Activated CD4-positive, alpha-beta T cell treated with anti-CD3 and anti-CD28 coated beads, Interleukin-10, Interleukin-2, amounts not matched to agents 100 ng/mL and 50 ng/mL, durations not matched to agents 16 hours and 8 hours (primary cell): ENCODE measurements at regions not wholly inside any gene's neighbourhood (a gene's known extent, or its start where the extent isn't known, plus 50 kb on each side); places are given as distances from the start of the nearest gene placed in this dataset.
"Not testable (repeated sequence)": the region's sequence is repeated elsewhere in the genome, so short reads cannot be mapped to it uniquely, and the experiment has no call there.

Source experiments
- DNase-seq: peaks from one replicate; pipeline ENCODE4 v3.0.0-alpha.2; 2020

GRCh38 chr6:76495909-76496308, 423.4 kb upstream of the IMPG1 start:
- no peak for DNase-seq

DNA sequence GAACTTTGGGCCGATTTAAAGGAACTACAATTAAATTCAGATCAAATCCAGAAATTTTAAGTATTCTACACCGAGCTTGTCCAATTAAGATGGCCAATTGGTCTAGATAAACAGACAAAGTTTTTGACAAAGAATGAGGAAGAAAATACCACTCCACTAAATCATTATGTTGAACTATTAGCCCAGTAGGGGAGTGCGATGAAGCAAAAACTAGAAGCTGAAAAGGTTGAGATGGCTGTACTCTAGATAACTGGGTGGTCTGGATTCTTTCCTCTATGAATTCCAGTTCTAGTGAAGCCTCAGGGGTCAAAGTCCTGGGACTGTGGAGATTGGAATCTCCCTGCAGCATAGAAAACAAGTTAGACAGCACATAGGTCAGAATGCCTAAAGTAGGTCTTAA, 418.9 kb upstream of the IMPG1 start:
- DNase-seq, result not testable (repeated sequence)

- DNase-seq, result no peak
Measured at GRCh38 chr6:76490456-76490855, 418.0 kb upstream of the IMPG1 start.

DNA sequence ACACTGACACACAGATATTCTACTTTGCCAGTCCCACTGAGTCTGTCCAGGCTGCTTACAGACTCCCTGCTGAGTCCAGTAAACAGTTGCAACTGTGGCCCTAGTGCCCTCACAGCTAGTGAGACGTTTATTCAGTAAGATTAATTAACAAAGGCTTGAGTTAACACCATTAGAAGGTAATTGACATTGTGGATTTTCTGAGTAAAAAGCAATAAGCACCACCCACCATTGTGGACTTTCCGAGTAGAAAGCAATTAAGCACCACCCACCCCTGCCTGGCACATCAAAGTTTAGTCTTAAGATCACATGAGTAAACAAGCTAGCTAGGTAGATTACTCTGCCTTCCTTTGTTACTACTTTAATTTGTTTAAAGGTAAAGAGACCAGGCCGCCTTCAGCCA, 408.6 kb upstream of the IMPG1 start:
- no peak for DNase-seq

- no peak for DNase-seq
Measured at GRCh38 chr6:76472858-76473257, 400.4 kb upstream of the IMPG1 start.

GRCh38 chr6:76466286-76466685, 393.8 kb upstream of the IMPG1 start:
- DNase-seq, result no peak

- no peak for DNase-seq
Measured at GRCh38 chr6:76465410-76465809, 392.9 kb upstream of the IMPG1 start.

DNA sequence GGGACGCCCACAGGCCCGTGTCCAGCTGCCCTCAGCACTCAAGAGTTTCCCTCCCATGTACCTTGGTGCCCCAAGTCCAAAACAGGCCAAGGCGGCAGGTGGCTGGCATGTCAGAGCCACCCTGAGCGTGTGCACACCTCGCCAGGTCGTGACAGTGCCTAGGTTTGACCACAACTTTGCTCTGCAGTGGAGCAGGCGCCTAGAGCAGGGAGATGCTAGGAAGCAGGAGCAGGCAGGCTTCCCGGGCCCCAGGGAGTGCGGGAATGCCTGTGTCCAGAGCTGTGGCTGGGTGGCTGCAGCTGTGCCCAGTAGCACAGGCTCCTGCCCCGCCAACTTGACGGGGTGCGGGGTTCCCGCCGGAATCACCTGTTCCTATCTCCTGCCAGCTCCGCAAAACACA, 380.8 kb upstream of the IMPG1 start:
- no peak for DNase-seq

DNA sequence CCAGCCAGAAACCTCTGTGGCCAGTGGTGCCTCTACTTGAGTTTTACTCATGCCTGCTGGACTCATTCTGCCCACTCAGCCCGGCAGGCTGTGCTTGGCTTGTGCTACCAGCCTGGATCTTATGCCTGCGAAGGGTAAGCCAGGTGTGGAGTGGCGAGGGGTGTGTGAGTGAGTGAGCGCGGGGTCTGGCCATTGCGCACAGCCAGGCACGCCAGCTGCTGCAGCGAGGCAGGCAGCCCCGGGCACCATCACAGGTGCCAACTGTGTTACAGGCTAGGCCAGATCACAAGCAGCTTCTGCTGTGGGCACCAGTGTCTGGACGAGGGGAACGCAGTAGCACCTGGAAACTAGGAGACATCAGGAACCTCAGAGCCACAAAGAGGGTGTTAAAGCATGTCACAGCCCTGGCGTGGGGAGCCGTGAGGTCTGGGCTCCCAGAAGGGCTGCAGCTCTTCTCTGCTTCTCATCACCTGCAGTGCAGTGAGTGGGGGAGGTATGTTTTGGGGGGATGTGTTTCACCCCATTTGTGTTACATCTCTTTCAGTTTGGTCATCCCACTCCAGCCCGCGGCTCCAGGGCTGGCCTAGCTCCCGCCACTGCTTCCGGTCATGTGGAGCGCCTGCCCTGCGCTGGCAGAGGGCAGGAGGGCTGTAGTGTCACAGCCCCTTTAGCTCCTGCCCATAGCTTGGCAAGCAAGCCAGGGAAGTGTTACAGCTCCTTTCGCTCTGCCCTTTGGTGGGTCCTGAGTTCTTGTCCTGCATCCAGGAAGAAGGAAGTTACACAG, 379.7 kb upstream of the IMPG1 start:
- no peak for DNase-seq

- DNase-seq, result no peak
Measured at GRCh38 chr6:76448109-76448508, 375.6 kb upstream of the IMPG1 start.

DNA sequence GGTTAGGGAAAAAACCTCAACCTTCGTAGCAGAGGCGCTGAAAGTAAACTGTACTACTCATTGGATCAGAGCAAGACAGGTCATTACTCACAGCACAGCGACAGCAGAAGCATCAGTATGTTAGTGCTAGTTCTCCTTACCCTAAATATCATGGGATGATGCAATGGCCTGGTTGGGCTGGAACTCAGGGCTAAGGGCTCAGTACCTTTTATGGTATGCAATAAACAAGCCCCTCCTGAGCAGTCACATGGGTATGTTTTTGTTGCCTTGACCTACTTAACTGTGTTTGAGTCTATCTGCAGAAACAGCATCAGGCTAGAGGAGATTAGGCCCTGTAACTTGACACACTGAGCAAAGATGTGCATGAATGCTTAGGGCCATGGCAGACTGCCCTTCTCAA, 369.4 kb upstream of the IMPG1 start:
- no peak for DNase-seq

- no peak for DNase-seq
Measured at GRCh38 chr6:76439811-76440210, 367.3 kb upstream of the IMPG1 start.

DNA sequence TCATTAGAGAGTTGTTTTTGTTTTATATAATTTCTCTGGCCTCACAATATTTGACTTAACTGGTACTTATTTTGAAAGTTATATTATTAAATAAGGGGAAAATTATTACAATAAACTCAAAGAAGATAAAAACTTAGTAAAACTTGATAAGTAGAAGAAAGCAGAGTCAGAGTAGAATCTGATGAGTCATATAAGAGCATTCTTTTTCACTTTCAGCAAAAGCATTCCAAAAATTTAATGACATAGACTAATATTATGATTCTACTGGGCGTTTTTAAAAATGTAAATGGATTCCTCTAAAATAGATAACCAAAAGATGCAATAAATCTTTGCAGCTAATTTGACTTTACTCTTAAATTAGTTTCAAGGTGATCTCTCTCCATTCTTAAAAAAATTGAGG, 366.3 kb upstream of the IMPG1 start:
- no peak for DNase-seq

DNA sequence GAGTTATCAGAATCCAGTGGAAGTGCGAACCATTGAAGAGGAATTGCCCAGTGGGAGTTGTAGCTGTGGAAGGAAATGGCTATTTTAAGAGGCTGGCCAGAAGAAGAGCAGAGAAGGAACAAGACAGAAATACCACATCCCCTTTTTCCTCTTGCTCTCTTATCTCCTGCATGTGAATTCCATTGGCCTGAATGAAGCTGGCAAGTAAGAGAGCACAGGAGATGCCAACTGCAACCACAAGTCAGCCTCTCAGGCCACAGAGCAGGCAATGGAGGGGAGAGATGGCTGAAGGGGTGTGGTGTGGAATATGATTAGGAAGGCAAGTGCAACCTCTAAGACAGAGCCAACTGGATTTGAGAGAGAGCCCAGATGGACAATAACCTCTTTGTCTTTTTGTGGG, 362.7 kb upstream of the IMPG1 start:
- no peak for DNase-seq

- DNase-seq, result no peak
Measured at GRCh38 chr6:76422511-76423213, 350.2 kb upstream of the IMPG1 start.

GRCh38 chr6:76420094-76420493, 347.6 kb upstream of the IMPG1 start:
- DNase-seq, result no peak

DNA sequence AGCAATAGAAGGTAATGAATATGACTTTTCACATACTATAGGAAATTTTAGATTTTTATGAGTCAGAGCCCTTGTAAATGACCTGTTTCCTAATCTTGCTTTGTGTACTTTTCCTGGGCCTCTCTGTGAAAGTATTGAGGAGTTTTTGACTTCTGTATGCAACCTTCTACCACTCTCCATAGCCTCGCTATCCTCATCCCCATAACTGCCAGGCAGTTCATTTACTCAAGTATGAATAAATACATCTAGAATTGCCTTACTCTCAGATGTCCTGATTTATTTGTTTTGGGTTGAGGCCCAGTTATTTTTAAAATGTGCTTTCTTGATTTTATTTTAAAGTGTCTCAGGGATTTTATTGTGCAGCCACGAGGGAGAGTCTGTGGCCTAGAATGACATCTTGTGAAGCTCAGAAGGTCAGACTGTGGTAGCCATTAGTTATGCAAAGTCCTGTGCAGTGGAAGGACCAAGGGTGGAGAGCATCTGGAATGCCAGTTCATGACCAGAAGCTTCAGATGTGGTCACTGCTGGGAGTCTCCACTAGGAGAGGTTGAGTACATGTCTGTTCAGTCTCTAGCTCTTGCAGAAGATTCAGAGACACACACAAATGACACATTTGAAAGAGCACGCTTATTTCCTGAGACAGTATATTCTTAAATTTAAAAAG, 346.2 kb upstream of the IMPG1 start:
- no peak for DNase-seq

DNA sequence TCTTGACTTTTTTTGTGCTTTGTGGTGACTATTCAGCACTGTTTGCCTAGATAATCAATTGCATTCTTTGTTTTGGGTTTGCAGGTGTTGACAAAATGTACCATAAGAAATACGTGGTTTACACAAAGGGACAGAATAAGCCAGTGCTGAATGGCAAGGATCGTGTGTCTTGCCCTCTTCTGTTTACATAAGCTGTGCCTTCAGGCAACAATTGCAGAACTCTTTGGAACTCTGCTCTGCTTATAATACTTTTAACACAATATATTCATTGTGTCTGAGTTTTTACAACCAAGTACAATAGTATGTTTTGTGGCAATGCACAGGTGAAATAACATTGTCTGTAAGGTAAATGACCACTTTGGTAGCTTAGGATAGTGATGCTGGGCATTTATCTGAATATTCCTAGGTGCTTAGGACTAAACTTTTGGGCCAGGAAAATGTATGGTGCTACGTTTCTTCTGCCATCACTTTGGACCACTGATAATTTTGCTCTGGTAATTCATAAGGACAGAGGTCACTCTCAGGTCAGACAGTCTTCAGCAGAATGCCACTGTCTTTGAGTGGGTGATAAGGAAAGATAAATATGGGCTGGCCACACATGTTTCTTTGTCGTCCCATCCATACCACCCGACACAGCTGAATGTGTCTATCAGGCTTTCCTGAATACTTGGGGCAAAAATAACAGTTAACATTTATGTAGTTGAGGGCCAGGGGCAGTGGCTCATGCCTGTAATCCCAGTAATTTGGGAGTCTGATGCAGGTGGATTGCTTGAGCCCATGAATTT, 344.6 kb upstream of the IMPG1 start:
- DNase-seq, result no peak

GRCh38 chr6:76403064-76403463, 330.6 kb upstream of the IMPG1 start:
- DNase-seq, result no peak

- DNase-seq, result no peak
Measured at GRCh38 chr6:76397966-76398365, 325.5 kb upstream of the IMPG1 start.

DNA sequence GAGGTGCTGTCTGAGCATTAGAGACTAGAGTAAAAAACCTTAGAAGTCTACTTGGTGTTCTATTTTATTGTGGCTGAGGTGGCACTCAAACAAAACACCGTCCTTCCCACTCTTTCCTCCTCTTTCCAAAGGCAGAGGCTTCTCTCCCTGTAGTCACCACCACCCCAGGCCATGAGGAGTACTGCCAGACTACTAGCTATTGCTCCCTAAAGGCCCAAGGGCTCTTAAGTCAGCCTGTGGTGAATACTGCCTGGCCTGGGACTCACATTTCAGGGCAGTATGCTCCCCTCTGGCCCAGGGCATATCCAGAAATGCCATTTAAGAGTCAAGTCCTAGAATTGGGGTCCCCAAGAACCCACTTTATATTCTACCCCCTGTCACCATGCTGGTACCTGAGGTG, 309.7 kb upstream of the IMPG1 start:
- DNase-seq, result no peak

DNA sequence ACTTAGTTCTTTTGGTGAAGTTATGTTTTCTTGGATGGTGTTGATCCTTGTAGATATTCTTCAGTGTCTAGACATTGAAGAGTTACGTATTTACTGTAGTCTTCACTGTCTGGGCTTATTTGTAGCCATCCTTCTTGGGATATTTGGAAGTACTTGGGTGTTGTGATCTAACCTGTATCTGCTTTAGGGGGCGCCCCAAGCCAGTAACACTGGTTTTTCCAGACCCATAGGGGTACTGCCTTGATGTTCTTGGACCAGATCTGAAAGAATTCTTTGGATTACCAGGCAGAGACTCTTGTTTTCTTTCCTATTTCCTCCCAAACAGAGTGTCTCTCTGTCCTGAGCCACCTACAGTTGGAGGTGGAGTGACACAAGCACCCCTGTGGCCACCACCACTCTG, 309.1 kb upstream of the IMPG1 start:
- no peak for DNase-seq

- DNase-seq, result no peak
Measured at GRCh38 chr6:76351275-76351674, 278.8 kb upstream of the IMPG1 start.
